22Rv1 (cell line): ENCODE measurements at regions not wholly inside any gene's neighbourhood (a gene's known extent, or its start where the extent isn't known, plus 50 kb on each side); places are given as distances from the start of the nearest gene placed in this dataset.

Source experiments
- ZFX ChIP-seq: fragments of 450-650 bp; IDR thresholded peaks from 2 replicates; pipeline ENCODE4 v1.6.1; 2017; ENCODE audit warnings: antibody characterized with exemption, borderline replicate concordance
- TF ChIP-seq, protein P1 (sequence below): fragments of 450-650 bp; IDR thresholded peaks from 2 replicates; pipeline ENCODE4 v1.5.1; 2017; ENCODE audit warnings: mild to moderate bottlenecking

GRCh38 chr10:131546086-131546810 lies 234.7 kb upstream of the TCERG1L start:
- TF ChIP-seq, protein P1, sequence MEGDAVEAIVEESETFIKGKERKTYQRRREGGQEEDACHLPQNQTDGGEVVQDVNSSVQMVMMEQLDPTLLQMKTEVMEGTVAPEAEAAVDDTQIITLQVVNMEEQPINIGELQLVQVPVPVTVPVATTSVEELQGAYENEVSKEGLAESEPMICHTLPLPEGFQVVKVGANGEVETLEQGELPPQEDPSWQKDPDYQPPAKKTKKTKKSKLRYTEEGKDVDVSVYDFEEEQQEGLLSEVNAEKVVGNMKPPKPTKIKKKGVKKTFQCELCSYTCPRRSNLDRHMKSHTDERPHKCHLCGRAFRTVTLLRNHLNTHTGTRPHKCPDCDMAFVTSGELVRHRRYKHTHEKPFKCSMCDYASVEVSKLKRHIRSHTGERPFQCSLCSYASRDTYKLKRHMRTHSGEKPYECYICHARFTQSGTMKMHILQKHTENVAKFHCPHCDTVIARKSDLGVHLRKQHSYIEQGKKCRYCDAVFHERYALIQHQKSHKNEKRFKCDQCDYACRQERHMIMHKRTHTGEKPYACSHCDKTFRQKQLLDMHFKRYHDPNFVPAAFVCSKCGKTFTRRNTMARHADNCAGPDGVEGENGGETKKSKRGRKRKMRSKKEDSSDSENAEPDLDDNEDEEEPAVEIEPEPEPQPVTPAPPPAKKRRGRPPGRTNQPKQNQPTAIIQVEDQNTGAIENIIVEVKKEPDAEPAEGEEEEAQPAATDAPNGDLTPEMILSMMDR, result no peak
- TF ChIP-seq ZFX, result no peak
